ENCODE measurements at regions not wholly inside any gene's neighbourhood (a gene's known extent, or its start where the extent isn't known, plus 50 kb on each side); places are given as distances from the start of the nearest gene placed in this dataset.

DNA sequence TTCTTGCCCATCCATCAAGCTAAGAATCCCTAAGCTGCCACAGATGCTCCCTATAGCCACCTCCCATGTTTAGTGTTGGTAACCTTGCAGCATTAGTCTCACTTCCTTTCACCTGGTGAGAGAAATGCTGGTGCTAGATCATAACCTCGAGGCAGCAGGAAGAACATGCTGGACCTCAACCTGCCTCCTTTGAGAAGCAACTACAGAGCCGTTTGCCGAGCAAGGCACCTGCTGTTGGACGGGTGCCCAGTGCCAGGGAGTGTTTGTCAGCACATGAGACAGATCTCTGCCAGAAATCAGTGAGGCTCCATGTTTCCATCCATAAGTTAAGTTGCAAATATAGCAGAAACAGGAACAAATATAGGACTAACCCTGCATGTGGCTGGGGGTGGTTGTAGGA lies 955.7 kb downstream of the TUSC7 start:
- Mint-ChIP-seq H3K9me3 (no peaks in the 10 kb centered on the region), H3K27me3 (ENCODE audit: insufficient read depth) (no peaks in the 10 kb centered on the region), H3K27ac (no peak overlapping the region), H3K4me1 (ENCODE audit: low read depth) (no peaks in the 10 kb centered on the region), H3K4me3 (no peak overlapping the region), H3K36me3 (ENCODE audit: low read depth) (no peaks in the 10 kb centered on the region)
- intact Hi-C loops (cut with micrococcal nuclease), result no loop called here
- DNase-seq (ENCODE audit: low spot score), result no peak

DNA sequence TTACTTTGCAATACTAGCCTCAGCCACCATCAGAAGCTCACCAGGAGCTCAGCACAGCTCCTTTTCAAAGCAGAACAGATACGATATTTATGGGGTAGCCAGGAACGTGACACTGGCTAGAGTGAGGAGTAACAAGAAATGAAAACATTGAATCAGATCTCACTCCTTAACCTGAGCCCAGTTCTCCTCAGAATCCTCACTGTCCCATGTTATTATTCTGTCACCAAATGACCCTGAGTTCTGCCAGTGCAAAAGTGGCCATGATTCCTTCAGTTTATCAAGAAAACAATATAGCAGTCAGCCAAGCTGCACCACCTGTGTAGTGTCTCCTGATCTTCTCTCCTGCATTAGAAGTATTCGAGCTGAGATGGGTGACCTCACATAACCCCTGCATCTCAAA lies 956.7 kb downstream of the TUSC7 start:
- Mint-ChIP-seq H3K4me1 (ENCODE audit: low read depth) (no peaks in the 10 kb centered on the region), H3K9me3 (no peaks in the 10 kb centered on the region), H3K36me3 (ENCODE audit: low read depth) (no peaks in the 10 kb centered on the region), H3K27ac (no peak overlapping the region), H3K27me3 (ENCODE audit: insufficient read depth) (no peaks in the 10 kb centered on the region), H3K4me3 (no peak overlapping the region)
- intact Hi-C loops (cut with micrococcal nuclease), result no loop called here
- DNase-seq (ENCODE audit: low spot score), result no peak

DNA sequence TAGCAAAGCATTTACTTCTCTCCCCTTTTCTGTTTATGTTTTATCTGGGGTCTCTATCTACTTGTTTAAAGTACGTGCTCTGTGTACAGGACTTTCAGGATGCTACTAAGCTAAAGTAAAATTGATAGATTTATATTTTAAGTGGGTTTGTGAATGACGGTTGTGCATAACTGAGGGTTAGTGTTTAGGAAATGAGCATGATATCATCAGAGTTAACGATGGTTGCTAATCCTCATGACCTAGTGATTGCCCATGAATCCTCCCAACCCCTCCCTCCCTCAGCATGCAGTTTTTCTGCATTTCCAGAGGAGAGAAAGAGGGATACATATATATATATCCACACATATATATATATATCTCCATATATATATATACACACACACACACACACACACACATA lies 957.2 kb downstream of the TUSC7 start:
- H3K27ac Mint-ChIP-seq, result no peak overlapping the region
- H3K4me3 Mint-ChIP-seq, result no peak overlapping the region
- H3K27me3 Mint-ChIP-seq (ENCODE audit: insufficient read depth), result no peaks in the 10 kb centered on the region
- H3K9me3 Mint-ChIP-seq, result no peaks in the 10 kb centered on the region
- intact Hi-C loops (cut with micrococcal nuclease), result no loop called here
- DNase-seq (ENCODE audit: low spot score), result no peak
- H3K36me3 Mint-ChIP-seq (ENCODE audit: low read depth), result no peaks in the 10 kb centered on the region
- H3K4me1 Mint-ChIP-seq (ENCODE audit: low read depth), result no peaks in the 10 kb centered on the region

DNA sequence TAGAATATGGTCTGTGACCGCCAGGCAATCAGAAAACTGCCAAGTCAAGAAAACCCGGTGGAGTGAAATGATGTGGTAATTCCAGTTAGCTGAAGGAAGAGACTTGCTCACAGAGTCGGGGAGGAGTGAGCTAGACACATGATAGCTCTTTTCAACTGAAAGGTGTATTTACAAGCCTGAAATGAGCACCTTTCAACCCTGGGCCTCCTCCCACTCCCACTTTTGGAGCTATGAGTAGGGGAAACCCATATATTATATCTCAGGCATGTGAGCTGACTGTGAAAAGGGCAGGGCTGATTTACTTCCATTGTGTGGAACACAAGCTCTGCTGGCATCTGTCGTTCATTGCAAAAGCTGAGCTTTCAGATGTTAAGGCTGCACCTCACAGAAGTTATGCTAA lies 960.2 kb downstream of the TUSC7 start:
- Mint-ChIP-seq H3K4me3 (no peak overlapping the region), H3K9me3 (no peaks in the 10 kb centered on the region), H3K27me3 (ENCODE audit: insufficient read depth) (no peaks in the 10 kb centered on the region), H3K27ac (no peak overlapping the region), H3K36me3 (ENCODE audit: low read depth) (no peaks in the 10 kb centered on the region), H3K4me1 (ENCODE audit: low read depth) (no peaks in the 10 kb centered on the region)
- intact Hi-C loops (cut with micrococcal nuclease), result no loop called here
- no peak for DNase-seq (ENCODE audit: low spot score)

DNA sequence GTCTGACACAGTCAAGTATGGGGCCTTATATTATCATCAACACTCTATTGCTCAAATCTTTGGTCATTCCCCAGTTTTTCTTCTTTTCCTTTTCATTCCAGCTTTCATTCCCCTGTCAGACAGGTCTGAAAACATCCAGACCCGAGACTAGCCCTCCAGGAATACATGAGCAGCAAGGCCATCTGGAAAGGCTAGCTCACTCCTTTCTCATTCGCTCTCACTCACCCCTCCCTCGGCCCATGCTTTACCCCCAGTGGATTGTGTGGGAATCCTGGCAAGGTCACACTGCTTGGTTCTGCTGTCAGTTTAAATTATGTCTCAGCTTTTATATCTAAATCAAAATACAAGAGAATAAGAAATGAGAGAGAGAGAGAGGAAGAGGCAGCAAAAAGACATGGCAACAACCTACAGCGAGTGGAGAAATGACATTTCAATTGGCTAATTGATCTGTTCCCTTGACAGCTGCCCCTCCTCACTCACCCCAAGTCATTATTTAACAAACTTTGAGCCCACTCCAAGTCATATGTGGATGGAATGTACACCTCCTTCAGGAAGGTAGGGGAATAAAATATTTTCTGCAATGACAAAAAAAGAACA lies 962.2 kb downstream of the TUSC7 start:
- H3K9me3 Mint-ChIP-seq, result no peaks in the 10 kb centered on the region
- no peak overlapping the region for H3K4me3 Mint-ChIP-seq
- H3K27me3 Mint-ChIP-seq (ENCODE audit: insufficient read depth), result no peaks in the 10 kb centered on the region
- H3K36me3 Mint-ChIP-seq (ENCODE audit: low read depth), result no peaks in the 10 kb centered on the region
- intact Hi-C loops (cut with micrococcal nuclease), result no loop called here
- DNase-seq (ENCODE audit: low spot score), result no peak
- H3K4me1 Mint-ChIP-seq (ENCODE audit: low read depth), result no peaks in the 10 kb centered on the region
- no peak overlapping the region for H3K27ac Mint-ChIP-seq

DNA sequence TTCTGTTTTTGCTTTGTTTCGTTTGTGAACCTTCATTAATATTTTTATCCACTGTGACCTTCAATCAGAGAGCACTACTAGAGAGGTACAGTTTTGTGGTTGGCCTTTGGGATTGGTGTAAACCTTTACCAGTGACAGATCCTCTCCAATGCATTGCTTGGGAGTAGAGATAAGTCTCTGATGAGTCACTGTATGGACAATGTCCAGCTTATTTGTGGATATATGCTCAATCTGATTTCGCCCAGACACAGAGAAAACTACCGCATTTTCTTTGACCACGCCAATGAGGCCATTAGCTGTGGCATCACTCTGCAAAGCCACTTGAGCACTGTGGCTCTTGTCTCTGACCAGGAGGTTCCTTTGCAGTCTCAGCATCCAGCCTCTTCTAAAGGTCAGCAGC lies 964.7 kb downstream of the TUSC7 start:
- Mint-ChIP-seq H3K36me3 (ENCODE audit: low read depth) (no peaks in the 10 kb centered on the region), H3K27ac (no peak overlapping the region), H3K4me3 (no peak overlapping the region), H3K27me3 (ENCODE audit: insufficient read depth) (no peaks in the 10 kb centered on the region), H3K4me1 (ENCODE audit: low read depth) (no peaks in the 10 kb centered on the region), H3K9me3 (no peaks in the 10 kb centered on the region)
- intact Hi-C loops (cut with micrococcal nuclease), result no loop called here
- no peak for DNase-seq (ENCODE audit: low spot score)

DNA sequence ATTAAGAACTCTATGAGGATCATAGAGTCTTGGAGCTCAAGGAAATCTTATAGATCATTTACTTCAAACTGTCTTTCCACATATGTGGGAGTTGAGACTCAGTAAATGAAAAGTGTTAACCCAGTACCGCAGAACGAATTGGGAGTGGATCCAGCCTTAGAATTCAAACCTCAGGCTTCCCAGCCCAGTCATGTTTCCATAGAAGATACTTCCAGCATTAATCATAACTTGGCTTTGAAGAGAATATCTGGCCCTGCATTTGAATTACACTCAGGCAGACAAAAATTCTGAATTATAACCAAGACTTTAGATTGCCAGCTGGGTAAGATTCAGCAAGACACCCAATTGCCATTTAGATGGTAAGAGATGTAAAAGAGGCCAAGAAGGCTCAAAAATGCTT lies 972.0 kb downstream of the TUSC7 start:
- no peak overlapping the region for H3K4me3 Mint-ChIP-seq
- H3K4me1 Mint-ChIP-seq (ENCODE audit: low read depth), result no peaks in the 10 kb centered on the region
- H3K36me3 Mint-ChIP-seq (ENCODE audit: low read depth), result no peaks in the 10 kb centered on the region
- DNase-seq (ENCODE audit: low spot score), result no peak
- H3K27ac Mint-ChIP-seq, result no peak overlapping the region
- no peaks in the 10 kb centered on the region for H3K9me3 Mint-ChIP-seq
- intact Hi-C loops (cut with micrococcal nuclease), result no loop called here
- H3K27me3 Mint-ChIP-seq (ENCODE audit: insufficient read depth), result no peaks in the 10 kb centered on the region

DNA sequence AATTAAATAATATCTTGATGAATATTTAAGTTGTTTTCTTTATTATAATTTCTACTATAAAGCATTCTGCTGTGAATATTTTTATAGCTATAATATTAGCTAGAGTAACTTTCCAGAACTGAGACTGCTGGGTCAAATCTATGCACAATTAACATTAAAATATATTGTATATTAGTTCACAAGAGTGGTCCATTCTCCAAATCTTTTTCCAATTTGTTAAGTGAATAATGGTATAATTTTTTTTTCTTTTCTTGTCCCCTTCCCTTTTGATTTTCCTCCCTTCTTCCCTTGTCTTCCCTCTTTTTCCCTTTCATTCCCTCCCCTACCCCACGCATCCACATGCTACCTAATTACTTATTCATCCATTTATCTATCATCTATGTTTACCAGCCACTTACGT lies 977.5 kb downstream of the TUSC7 start:
- Mint-ChIP-seq H3K9me3 (no peaks in the 10 kb centered on the region), H3K27ac (no peak overlapping the region), H3K4me1 (ENCODE audit: low read depth) (no peaks in the 10 kb centered on the region), H3K4me3 (no peak overlapping the region), H3K36me3 (ENCODE audit: low read depth) (no peaks in the 10 kb centered on the region), H3K27me3 (ENCODE audit: insufficient read depth) (no peaks in the 10 kb centered on the region)
- intact Hi-C loops (cut with micrococcal nuclease), result no loop called here
- no peak for DNase-seq (ENCODE audit: low spot score)

DNA sequence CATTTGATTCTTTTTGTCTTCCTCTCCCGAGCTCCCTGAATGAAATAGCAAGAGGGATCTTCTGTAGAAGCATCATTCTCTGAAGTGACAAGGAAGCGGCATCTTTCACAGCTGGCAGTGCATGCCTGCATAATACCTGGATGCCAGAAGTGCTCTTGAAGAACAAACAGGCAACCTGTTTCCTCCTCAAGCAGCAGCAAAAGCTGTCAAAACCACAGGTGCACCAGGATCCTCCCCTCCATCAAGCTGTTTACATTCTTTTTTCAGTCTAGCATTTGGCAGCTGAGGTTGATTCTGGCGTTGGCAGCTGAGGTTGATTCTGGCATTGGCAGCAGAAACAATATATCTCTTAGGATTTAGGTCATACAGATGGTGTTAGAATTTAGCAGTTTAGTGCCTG lies 979.0 kb downstream of the TUSC7 start:
- no peak for DNase-seq (ENCODE audit: low spot score)
- H3K4me1 Mint-ChIP-seq (ENCODE audit: low read depth), result no peaks in the 10 kb centered on the region
- no peak overlapping the region for H3K27ac Mint-ChIP-seq
- intact Hi-C loops (cut with micrococcal nuclease), result no loop called here
- no peaks in the 10 kb centered on the region for H3K9me3 Mint-ChIP-seq
- no peaks in the 10 kb centered on the region for H3K27me3 Mint-ChIP-seq (ENCODE audit: insufficient read depth)
- H3K4me3 Mint-ChIP-seq, result no peak overlapping the region
- no peaks in the 10 kb centered on the region for H3K36me3 Mint-ChIP-seq (ENCODE audit: low read depth)

DNA sequence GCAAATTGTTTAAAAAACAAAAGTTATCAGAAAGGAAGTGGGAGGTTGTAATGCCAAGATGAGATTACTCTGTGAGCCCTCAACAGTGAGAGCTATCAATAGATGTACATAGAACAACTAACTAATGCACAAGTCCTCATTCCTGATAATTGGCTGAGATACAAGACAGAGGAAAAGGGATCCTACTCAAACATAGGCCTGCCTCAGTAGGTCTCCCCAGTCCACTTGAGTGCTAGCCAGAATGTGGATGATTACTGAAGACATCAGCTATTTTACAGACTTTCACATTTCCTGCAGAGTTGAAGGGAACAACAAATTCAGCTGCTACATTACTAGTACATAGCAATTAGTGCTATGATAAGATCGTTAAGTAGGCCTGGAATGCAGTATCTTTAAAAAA lies 981.9 kb downstream of the TUSC7 start:
- Mint-ChIP-seq H3K27me3 (ENCODE audit: insufficient read depth) (no peaks in the 10 kb centered on the region), H3K4me1 (ENCODE audit: low read depth) (no peaks in the 10 kb centered on the region), H3K36me3 (ENCODE audit: low read depth) (no peaks in the 10 kb centered on the region), H3K9me3 (no peaks in the 10 kb centered on the region), H3K27ac (no peak overlapping the region), H3K4me3 (no peak overlapping the region)
- no peak for DNase-seq (ENCODE audit: low spot score)
- intact Hi-C loops (cut with micrococcal nuclease), result no loop called here

DNA sequence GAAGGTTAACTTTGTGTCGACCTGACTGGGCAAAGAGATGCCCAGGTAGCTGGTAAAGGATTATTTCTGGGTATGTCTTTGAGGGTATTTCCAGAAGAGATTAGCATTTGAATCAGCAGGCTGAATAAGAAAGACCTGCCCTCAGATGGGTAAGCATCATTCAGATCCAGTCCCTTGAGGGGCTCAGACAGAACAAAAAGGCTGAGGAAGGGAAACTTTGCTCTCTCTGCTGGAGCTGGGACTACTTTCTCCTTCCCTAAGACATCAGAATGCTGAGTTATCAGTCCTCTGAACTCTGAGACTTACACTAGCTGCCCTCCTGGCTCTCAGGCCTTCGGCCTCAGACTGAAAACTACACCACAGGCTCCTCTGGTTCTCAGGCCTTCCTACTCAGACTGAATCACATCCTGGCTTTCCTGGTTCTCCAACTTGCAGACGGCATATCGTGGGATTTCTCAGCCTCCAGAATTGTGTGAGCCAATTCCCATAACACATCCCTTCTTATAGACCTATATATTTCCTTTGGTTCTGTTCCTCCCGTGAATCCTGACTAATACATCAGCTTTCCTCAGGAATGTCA lies 982.9 kb downstream of the TUSC7 start:
- no peak for DNase-seq (ENCODE audit: low spot score)
- H3K4me3 Mint-ChIP-seq, result no peak overlapping the region
- no peaks in the 10 kb centered on the region for H3K27me3 Mint-ChIP-seq (ENCODE audit: insufficient read depth)
- H3K27ac Mint-ChIP-seq, result no peak overlapping the region
- no peaks in the 10 kb centered on the region for H3K36me3 Mint-ChIP-seq (ENCODE audit: low read depth)
- H3K4me1 Mint-ChIP-seq (ENCODE audit: low read depth), result no peaks in the 10 kb centered on the region
- intact Hi-C loops (cut with micrococcal nuclease), result no loop called here
- no peaks in the 10 kb centered on the region for H3K9me3 Mint-ChIP-seq

DNA sequence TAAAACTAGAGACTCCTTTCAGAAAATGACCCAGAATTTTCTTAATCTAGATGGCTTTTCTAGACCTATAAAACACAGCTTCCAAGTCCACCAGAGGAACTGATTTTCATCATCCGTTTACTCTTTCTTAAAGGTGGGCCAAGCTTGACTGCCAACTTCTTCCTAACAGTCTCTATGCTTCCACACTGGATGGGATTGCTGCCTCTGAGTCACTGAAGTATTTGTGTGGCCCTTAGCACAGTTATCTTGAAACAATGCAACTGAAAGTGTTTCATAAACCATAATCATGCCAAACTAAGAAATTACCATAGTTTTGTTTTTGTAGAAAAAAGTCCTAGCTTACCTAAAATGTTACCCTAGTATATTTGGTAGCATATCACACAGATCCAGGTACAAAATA lies 985.7 kb downstream of the TUSC7 start:
- DNase-seq (ENCODE audit: low spot score), result no peak
- Mint-ChIP-seq H3K9me3 (no peaks in the 10 kb centered on the region), H3K36me3 (ENCODE audit: low read depth) (no peaks in the 10 kb centered on the region), H3K27me3 (ENCODE audit: insufficient read depth) (no peaks in the 10 kb centered on the region), H3K27ac (no peak overlapping the region), H3K4me1 (ENCODE audit: low read depth) (no peaks in the 10 kb centered on the region), H3K4me3 (no peak overlapping the region)
- intact Hi-C loops (cut with micrococcal nuclease), result no loop called here

DNA sequence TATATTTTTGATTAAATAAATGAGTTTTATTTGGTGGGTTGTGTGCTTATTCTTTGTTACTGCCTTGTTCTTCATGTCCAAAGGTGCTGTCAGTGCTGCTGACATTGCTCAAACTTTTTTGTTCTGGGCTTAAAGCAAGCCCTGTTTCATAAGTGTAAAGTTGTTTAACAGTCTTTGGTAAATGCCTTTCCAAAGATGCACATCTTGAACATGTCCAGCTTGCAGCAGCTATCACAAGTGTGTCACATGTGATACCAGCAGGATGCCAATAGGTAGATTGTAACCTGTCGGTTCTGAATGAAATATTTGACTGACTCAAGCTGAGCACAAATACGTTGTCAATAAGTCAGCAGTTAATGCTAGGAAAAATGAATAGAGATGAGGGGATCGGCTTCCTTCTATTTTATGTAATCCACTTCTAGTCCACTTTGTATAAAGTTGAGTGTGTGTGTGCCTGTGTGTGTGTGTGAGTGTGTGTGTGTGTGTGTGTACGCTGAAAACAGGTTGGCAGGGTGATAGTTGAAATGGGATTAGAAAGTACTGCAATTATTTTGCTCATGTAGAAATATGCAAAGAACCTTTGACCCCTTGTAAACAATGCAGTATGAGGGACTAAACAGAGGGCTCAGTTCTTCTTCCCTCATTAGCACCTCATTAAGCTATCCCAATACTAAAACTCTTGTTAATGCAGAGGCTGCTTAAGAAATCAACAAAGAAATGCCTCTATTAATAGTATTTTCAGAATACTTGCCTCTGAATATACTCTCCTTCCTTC lies 986.5 kb downstream of the TUSC7 start:
- Mint-ChIP-seq H3K27ac (no peak overlapping the region), H3K9me3 (no peaks in the 10 kb centered on the region), H3K27me3 (ENCODE audit: insufficient read depth) (no peaks in the 10 kb centered on the region), H3K4me3 (no peak overlapping the region), H3K4me1 (ENCODE audit: low read depth) (no peaks in the 10 kb centered on the region), H3K36me3 (ENCODE audit: low read depth) (no peaks in the 10 kb centered on the region)
- DNase-seq (ENCODE audit: low spot score), result no peak
- intact Hi-C loops (cut with micrococcal nuclease), result no loop called here
